ENCODE measurements at regions not wholly inside any gene's neighbourhood (a gene's known extent, or its start where the extent isn't known, plus 50 kb on each side); places are given as distances from the start of the nearest gene placed in this dataset.

DNA sequence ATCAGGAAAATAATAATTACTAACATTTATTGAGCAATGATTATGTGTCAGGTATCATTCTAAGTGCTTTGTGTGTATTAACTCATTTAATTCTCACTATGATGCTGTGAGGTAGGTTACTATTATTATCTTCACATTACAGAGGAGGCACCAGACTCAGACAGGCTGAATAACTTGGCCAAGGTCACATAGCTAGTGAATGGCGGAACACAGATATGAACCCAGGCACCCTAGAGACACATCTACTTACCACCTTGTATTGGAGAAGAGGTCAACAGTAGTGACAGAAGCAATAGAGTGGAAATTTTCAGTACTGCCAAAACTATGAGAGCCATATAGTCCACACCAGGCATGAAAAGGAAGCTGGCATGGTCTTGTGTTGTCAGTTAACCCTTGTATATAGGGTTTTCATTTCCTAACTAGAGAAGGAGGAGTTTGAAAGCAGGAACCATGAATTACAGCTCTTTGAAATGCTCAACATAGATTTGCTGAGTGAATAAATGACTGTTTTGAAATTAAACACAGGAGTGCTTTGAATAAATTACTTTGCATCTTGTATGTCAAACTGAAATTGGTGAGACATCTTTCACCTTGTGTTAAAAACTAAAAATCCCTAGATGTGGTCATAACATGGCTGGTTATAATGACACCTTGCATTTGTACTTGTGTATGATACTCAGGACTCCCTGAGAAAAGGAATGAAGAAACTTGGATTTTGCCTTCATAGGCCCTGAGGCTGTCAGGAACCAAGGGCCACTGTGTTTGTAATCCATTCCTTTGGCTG, 71.8 kb downstream of the RTL9 start:
- no peak for DNase-seq (ENCODE audit: low read depth in 3 of 3)

DNA sequence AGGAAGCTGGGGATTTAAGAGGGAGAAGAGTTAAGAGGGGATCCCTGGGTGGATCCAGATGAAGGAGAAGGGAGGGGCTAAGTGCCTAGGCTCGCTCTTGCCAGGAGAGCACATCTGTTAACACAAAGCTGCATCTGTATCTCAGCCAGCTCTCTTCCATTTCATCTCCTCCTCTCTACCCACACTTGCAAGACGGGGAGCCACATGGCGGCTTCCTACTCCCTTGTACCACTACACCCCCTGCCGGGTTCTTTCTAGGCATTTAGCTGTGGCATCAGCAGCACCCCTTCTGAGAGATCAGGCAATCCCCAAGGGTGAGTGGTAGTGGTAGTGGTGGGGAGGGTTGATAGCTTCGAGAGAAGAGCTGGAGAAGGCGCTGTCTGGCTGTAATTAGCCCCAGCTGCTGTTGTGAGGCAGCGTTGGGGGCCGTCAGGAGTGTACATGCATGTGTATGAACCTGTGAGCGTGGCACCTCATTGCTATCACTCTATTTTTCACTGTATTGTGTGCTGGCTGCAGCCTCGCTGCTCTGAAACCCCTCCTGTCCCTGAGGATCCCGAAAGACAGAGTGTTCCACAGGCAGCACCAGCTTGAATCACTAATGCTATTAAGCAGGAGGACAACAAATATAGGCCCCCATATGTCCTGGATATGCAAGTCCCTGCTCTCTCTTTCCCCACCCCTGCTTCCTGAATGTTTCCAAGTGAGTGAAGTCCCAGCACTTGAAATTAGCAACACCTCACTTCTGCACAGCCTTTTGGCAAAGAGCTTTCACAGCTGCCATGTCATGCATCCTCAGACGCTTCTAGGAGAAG, 73.7 kb downstream of the RTL9 start:
- no peak for DNase-seq (ENCODE audit: low read depth in 3 of 3)

DNA sequence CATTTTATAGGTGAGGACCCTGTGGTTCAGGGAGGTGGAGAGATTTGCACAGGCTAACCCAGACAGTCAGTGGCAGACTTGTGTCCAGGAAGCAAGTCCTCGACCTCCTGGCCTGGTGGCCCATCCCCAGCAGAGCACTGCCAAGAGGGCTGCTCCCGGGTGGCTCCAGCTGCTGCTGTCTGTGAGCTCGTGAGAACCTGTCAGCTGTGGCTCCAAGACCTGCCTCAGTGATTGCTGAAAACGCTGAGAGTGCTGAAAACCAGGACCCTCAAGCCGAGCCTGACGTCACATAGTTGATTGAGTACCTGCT, 74.2 kb downstream of the RTL9 start:
- no peak for DNase-seq (ENCODE audit: low read depth in 3 of 3)

DNA sequence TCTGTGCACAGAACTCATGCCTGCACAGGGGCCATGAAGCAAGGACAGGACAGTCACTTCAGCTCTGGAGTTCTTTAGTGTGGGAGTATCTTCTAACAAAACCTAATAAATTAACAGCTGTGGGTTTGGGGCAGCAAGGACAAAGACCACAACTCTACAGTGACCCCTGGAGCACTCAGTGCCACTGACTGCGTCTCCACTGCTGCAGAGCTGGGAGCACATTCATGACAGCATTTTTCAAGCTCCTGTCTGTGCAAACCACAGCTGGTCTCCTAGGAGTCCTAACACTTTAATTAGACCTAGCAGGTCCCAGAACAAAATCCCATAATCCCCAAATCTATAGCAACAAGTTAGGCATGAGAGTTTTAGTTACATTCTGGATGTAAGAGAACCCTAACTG, 76.5 kb downstream of the RTL9 start:
- no peak for DNase-seq (ENCODE audit: low read depth in 3 of 3)

DNA sequence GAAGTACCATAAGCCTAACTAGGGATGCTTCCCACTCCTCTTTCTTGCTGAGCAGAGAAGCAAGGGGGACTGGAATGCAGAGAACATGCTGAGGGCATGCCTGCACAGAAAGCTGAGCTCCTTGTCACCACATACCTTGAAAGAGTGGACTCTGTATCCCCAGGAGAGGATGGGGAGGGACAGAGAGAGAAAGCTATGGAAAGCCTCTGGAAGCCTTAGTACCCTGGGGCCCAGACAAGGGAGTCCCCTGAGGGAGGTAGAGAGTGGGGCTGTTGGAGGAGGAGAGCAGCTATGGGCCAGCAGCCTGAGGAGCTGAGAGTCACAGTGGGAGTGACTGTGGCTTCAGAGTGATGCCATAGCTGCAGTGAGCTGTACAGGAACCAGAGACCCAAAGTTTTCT, 77.9 kb downstream of the RTL9 start:
- no peak for DNase-seq (ENCODE audit: low read depth in 3 of 3)

DNA sequence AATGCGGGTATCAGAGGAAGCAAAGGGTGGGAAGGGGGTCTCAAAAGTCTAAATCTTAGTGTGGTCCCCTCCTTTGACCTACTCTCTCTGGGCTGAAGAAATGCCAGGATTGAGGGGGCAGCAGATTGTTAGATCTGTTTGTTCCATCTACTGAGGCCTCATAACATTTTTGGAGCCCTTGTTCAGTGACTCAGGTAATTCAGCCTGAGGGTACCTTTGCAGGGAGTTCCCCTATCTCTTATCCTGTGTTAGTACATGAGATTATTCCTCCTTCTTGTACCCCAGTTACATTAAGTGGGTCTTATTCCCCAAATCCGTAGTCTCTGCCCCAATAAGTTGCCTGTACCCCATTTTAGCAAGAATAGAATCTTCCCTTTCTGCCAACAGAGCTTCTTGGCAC, 79.0 kb downstream of the RTL9 start:
- no peak for DNase-seq (ENCODE audit: low read depth in 3 of 3)

DNA sequence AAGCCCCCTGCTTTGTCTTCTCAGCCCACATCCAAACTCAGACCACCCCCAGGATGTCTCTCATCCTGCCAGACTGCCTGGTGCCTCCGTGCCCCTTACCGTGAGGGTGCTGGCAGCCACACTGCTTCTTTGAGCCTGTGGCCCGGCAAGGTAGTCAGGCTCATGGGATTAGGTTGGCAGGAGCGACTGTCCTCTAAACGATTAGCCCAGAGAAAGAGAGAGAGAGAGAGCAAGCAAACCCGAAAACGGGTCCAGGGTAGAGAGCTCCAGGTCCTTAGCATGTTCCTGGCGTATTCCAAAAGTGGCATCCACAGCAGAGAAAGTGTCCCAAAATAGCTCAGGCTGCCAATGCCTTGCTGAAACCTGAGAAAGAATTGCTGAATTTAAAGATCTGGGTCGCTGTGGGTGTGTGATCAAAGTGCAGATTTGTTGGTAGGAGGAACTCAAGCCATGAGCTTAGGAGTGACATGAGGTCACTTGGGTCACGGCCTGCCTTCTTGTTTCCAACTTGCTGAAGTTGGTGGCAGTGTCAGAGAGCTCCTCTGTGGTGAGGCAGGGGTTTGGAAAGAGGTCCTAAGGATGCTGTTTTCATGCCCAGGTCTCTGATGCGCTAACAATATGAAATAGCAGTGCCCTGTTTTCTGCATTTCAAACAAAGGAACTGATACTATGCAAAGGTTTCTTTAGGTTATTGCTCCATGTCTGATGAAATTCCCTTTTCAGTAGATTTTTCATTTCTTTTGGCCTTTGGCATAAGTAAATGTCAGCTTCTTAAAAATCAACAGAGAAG, 81.6 kb downstream of the RTL9 start:
- no peak for DNase-seq (ENCODE audit: low read depth in 3 of 3)

DNA sequence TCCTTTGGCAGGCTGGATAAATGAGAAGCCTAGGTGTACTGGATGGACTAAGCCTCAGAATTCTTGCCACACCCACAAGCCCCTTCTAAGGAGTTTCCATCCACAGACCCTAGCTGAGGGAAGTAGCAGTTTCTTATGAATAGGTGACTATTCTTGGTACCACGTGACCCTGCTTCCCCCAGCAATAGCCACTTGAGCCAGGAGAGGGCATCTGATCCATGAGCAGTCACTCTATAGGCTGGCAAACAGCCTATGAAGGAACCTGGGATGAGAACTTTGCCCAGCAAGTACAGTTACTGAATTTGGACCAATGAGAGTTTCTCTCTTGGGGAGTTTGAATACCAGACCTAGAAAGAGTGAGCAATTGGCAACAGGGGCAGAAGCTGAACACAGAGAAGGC, 84.0 kb downstream of the RTL9 start:
- no peak for DNase-seq (ENCODE audit: low read depth in 3 of 3)

DNA sequence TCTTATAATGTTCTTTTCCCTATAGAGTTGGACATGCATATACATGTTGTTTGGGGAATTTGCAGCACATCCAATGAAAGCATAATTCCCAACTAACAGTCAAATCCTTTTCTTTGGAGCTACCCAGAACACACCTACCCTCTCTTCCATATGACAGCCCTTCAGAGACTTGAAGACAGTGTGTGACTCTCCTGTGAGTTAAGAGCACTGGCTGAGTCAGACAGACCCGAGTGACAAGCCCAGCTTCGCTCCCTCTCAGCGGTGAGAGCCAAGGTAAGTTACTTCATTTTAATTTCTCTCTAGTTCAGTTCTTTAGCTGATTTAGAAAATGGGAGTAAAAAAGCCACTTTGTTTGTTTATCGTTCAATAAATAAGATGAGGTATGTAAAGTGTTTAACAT, 86.3 kb downstream of the RTL9 start:
- DNase-seq (ENCODE audit: low read depth in 3 of 3): no peak

DNA sequence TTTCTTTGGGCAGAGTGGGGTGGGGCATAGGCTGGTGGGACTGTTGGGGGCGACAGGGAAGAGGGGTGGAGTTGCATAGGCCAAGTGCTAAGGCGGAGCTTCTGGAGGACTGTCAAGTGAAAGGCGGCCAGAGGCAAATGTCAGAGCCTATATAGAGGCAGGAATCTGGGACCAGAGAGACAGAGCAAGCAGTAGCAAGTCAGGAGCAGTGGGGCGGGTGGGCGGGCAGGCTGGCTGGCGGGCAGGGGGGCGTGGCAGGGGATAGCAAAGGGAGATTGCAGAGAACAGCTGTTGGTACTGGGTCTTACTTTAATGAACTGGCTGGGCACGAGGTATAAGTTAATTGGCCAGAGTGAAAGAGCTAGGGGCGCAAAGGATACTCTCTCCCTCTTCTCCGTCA, 89.8 kb downstream of the RTL9 start:
- DNase-seq (ENCODE audit: low read depth in 3 of 3): no peak

DNA sequence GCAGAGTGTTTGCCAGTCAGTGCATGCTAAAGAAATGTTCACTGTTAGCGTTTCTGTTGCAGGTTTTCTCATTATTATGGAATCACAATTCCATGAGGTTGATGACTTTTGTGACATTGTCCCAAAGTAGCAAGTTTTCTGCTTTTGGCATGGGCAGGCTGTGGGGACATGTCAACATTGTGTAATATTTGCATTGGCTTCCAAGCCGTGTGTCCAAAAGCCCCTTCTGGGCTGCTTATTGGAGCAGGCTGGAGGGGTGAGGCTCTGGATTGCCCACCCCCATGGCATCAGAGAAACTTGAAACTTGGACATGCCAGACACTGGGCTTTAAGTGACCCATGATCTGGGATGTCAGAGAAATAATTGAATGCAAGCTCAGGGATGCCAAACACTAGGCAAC, 90.7 kb downstream of the RTL9 start:
- DNase-seq (ENCODE audit: low read depth in 3 of 3): no peak

DNA sequence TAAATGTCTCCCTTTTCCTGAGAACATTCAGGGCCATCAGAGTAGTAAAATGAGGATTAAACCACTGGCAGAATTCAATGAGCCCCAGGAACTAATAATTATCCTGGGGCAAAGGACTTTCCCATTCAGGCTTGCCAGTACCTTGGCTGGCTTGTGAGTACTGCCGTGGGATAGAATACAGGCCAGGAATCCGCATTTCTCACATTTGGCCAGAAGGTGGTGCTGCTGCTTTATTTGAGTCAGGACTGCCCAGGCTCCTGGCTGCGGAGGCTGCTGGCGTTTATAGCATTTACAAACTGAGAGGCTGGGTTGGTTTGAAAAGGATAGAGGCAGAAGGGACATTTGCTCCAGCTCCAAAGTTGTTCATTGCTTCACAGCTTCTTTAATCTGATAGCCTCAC, 91.4 kb downstream of the RTL9 start:
- peak; percentile 1 to 4 (median 3) for DNase-seq (ENCODE audit: low read depth in 3 of 3)

DNA sequence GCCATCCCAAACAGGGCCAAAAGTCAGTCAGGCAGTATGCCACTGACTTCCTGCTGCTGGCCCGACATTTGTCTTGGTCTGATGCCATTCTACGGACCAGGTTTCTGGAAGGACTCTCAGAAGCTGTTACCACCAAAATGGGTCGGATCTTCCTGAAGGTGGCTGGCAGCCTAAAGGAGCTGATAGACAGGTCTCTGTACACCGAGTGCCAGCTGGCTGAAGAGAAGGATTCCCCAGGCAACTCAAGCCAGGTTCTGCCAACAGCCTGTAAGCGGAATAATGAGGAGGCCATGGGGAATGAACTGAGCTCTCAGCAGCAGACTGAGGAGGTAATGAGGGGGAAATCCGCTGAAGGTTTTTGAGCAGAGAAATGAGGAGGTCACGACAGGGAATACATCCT, 95.7 kb downstream of the RTL9 start:
- DNase-seq (ENCODE audit: low read depth in 3 of 3): no peak

DNA sequence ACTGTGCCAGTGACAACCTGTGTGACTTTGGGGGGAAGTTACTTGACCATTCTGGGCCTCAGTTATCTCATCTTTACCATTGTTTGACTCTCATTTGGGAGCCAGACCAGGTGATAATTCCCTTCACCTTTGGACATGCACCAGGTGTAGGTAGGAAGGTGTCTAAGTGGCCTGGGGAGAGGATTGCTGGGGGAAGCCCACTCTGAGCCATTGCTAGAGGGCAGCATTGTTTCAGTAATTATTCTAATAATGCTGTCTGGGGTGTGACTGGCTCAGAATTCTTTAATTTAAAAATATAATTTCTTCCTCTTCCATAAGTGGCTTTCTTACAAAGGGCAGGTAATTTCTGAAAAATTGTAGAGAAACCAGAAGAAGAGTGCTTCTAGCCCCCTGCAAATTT, 104.3 kb downstream of the RTL9 start:
- DNase-seq (ENCODE audit: low read depth in 3 of 3): no peak

DNA sequence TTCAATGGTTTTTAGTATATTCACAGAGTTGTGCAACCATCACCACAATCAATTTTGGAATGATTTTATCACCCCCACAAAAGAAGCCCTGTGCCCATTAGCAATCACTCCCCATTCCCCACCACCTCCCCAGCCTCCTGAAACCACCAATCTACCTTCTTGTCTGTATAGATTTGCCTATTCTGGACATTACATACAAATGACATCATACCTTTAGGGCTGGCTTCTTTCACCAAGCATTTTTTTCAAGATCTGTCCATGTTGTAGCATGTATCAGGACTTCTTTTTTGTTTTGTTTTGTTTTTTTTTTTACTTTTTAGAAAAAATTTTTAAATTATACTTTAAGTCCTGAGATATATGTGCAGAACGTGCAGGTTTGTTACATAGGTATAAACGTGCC, 108.1 kb downstream of the RTL9 start:
- DNase-seq (ENCODE audit: low read depth in 3 of 3): no peak

DNA sequence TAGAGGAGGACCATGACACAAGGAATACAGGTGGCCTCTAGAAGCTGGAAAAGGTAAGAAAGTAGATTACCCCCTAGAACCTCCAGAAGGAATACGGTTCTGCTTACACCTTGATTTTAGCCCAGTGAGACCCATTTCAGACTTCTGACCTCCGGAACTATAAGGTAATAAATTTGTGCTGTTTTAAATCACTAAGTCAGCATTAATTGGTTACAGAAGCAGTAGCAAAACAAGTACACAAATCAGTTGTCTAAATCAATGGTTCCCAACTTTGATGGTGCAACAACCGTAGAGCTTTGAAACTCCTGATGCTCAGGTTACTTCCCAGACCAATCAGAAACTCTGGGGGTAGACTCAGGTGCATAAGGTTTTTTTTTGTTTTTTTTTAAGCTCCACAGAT, 113.6 kb downstream of the RTL9 start:
- no peak for DNase-seq (ENCODE audit: low read depth in 3 of 3)

DNA sequence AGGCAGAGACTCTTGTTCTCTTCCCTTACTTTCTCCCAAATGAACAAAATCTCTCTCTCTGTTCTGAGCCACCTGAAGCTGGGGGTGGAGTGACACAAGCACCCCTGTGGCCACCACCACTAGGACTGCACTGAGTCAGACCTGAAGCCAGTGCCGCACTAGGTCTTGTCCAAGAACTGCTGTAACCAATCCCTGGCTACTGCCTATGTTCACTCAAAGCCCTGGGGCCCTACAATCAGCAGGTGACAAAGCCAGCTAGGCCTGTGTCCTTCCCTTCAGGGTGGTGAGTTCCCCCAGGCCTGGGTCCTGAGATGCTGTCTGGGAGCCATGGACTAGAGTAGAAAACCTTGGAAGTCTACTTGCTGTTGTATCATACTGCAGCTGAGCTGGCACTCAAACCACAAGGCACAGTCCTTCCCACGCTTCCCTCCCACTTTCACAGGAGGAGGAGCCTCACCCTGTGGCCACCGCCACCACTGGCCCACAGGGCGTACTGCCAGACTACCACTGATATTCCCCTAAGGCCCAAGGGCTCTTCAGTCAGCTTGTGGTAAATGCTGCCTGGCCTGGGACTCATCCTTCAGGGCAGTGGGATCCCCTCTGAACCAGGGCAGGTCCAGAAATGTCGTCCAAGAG, 119.1 kb downstream of the RTL9 start:
- DNase-seq (ENCODE audit: low read depth in 3 of 3): no peak

DNA sequence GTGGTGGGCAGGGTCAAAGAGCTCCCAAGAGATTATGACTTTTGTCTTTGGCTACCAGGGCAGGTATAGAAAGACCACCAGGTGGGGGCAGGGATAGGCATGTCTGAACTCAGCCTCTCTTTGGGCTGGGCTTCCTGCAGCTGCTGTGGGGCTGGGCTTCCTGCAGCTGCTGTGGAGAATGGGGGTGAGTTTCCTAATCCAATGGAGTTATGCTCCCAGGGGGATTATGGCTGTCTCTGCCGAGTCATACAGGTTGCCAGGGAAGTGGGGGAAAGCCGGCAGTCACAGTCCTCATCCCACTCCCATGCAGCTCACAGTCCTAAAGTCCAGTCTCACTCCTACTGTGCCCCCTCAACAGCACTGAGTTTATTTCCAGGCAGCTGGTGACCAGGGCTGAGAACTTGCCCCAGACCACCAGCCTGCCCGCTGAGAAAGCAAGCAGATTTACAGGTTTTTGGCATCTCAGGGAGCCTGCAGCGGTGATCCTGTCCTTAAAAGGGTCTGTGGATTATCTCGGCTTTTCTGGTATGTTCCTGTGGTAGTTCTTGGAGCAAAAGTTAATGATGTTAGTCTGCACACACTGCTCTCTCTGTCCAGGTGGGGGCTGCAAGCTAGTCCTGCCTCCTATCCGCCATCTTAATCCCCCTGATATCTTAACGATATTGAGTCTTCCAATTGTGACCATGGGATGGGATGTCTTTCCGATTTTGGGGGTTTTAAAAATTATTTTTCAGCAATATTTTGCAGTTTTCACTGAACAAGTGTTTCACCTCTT, 133.4 kb downstream of the RTL9 start:
- DNase-seq (ENCODE audit: low read depth in 3 of 3): no peak

DNA sequence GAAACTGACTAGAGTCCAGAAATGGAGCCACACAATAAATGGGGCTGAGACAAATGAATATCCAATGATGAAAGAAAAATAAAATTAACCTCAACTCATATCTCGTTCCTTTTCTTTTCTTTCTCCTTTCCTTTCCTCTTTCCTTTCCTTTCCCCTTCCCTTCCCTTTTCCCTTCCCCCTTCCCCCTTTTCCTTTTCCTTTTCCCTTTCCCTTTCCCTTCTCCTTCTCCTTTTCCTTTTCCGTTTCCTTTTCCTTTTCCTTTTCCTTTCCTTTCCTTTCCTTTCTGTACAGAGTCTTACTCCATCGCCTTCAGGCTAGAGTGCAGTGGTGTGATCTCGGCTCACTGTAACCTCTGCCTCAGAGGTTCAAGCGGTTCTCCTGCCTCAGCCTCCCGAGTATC, 146.3 kb downstream of the RTL9 start:
- DNase-seq (ENCODE audit: low read depth in 3 of 3): no peak

DNA sequence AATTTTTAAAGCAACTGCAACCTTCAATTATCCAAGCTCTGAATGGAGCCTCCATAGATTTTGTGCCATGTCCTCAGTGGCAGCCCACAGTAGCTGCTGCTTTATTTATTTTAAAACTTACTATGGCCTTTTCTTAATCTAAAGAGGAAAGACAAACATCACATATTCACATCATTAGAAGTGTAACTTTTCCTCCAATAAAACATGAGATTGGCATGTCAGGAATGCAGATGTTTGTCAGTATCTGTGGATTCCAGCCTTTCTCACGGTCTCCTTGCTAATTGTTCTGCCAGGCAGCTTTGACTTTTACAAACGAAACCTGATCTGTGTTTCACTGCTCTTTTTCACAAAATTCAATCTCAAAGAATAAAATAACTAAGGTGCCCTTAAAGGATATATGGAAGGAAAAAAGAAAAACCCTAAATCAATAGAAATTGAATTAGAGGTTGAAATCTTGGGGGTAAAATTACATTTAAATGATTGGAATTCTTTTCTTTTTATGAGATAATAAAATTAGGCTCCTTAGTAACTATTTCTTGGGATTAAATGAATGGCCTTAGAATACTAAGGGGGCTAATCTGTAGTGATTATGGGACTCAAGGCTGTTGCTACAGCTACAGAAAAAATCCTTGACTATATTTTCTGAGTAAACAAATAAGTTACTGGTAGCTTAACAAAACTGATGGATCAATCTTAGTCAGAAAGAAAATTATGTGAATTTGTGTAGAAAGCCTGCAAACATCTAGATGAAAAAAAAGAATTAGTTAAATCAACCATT, 151.3 kb downstream of the RTL9 start:
- no peak for DNase-seq (ENCODE audit: low read depth in 3 of 3)

DNA sequence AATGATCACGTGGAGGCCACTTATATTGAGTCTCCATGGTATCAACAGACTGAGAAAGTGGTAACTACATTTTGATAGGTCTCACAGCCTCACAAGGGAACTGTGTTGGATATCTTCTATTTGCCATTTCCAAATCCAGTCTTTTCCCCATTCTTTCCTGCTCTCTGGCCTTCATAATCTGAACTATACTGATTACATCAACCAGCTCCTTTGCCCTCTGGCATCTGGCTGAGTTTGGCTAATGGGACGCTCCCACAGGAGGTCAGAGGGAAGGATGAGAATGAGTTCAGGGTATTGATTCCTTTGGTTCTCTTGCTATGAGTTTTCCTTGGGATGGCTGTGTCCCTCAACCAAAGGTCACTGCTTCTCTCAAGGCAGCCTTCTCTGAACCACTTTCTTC, 152.6 kb downstream of the RTL9 start:
- no peak for DNase-seq (ENCODE audit: low read depth in 3 of 3)

Measured in stimulated activated CD4-positive, alpha-beta T cell treated with anti-CD3 and anti-CD28 coated beads, TNF-alpha, amount 100 ng/mL, for 4 hours (primary cell).